ENCODE measurements at regions not wholly inside any gene's neighbourhood (a gene's known extent, or its start where the extent isn't known, plus 50 kb on each side); places are given as distances from the start of the nearest gene placed in this dataset.

GRCh38 chr2:120940726-120941256, 205.1 kb downstream of the GLI2 start:
- DNase-seq = no peak

- DNase-seq = no peak
Measured at GRCh38 chr2:120941571-120942120, 206.0 kb downstream of the GLI2 start.

GRCh38 chr2:120942658-120943057, 207.0 kb downstream of the GLI2 start:
- DNase-seq = no peak

- DNase-seq = no peak
Measured at GRCh38 chr2:120943403-120944034, 207.9 kb downstream of the GLI2 start.

- DNase-seq = no peak
Measured at GRCh38 chr2:120944575-120944974, 208.9 kb downstream of the GLI2 start.

GRCh38 chr2:120945091-120945490, 209.4 kb downstream of the GLI2 start:
- no peak for DNase-seq

- no peak for DNase-seq
Measured at GRCh38 chr2:120945832-120946499, 210.3 kb downstream of the GLI2 start.

GRCh38 chr2:120947327-120947726, 211.7 kb downstream of the GLI2 start:
- no peak for DNase-seq

- no peak for DNase-seq
Measured at GRCh38 chr2:120947982-120948661, 212.5 kb downstream of the GLI2 start.

- no peak for DNase-seq
Measured at GRCh38 chr2:120948662-120949011, 213.0 kb downstream of the GLI2 start.

- DNase-seq = no peak
Measured at GRCh38 chr2:120949027-120949956, 213.6 kb downstream of the GLI2 start.

- peak; percentile 20 for DNase-seq
Measured at GRCh38 chr2:120949957-120950590, 214.4 kb downstream of the GLI2 start.

- no peak for DNase-seq
Measured at GRCh38 chr2:120951693-120952092, 216.0 kb downstream of the GLI2 start.

GRCh38 chr2:120952318-120952717, 216.7 kb downstream of the GLI2 start:
- DNase-seq = no peak

GRCh38 chr2:120953066-120953756, 217.5 kb downstream of the GLI2 start:
- no peak for DNase-seq

GRCh38 chr2:120953843-120954584, 218.3 kb downstream of the GLI2 start:
- DNase-seq = no peak

- no peak for DNase-seq
Measured at GRCh38 chr2:120954939-120955338, 219.3 kb downstream of the GLI2 start.

- no peak for DNase-seq
Measured at GRCh38 chr2:120955427-120955826, 219.8 kb downstream of the GLI2 start.

GRCh38 chr2:120956486-120957156, 221.0 kb downstream of the GLI2 start:
- DNase-seq = no peak

GRCh38 chr2:120957905-120958304, 222.2 kb downstream of the GLI2 start:
- no peak for DNase-seq
